Common myeloid progenitor, CD34-positive (primary cell): ENCODE measurements at regions not wholly inside any gene's neighbourhood (a gene's known extent, or its start where the extent isn't known, plus 50 kb on each side); places are given as distances from the start of the nearest gene placed in this dataset.
"Not testable (repeated sequence)": the region's sequence is repeated elsewhere in the genome, so short reads cannot be mapped to it uniquely, and the experiment has no call there.

Experiments used
- CTCF ChIA-PET: fragments of 350-600 bp; sonication (Branson Sonifier 250); formaldehyde crosslinking; loops from one replicate; lab custom pipeline; 2021; ENCODE audit warnings: antibody characterized with exemption; lab: Charles Lee
- POLR2A ChIA-PET: fragments of 350-600 bp; sonication (Branson Sonifier 250); formaldehyde crosslinking; loops from one replicate; lab custom pipeline; 2021; ENCODE audit warnings: antibody characterized with exemption; lab: Charles Lee
- DNase-seq, 3 donors: peaks; one replicate each; pipeline versions ENCODE4 v3.0.0 to v3.0.0-alpha.2; 2013
- H3K27ac ChIP-seq, 2 experiments: 1 replicate in 1 of 2; 2 replicates in 1 of 2; pipeline ENCODE4 v1.7.0; 2013; ENCODE audit warnings: inconsistent platforms in 2 of 2, low read length in 2 of 2, mild to moderate bottlenecking in 2 of 2, low read depth in 1 of 2, moderate library complexity in 1 of 2; ENCODE audit not compliant: severe bottlenecking in 2 of 2, insufficient read depth in 1 of 2, poor library complexity in 1 of 2
- H3K27me3 ChIP-seq, 5 experiments: replicated peaks in 2 of 5; 1 replicate in 3 of 5; 2 replicates in 2 of 5; pipeline versions ENCODE4 v1.6.1 to v1.7.0; 2013; ENCODE audit warnings: low read length in 4 of 5, mild to moderate bottlenecking in 2 of 5, moderate library complexity in 2 of 5, inconsistent platforms in 1 of 5; ENCODE audit not compliant: insufficient read depth in 5 of 5, control insufficient read depth in 4 of 5
- H3K36me3 ChIP-seq, 4 experiments: 1 replicate in 2 of 4; 2 replicates in 2 of 4; pipeline versions ENCODE4 v1.6.1 to v1.7.0; 2013; ENCODE audit warnings: low read length in 3 of 4, control low read depth in 1 of 4, mild to moderate bottlenecking in 1 of 4; ENCODE audit not compliant: control insufficient read depth in 4 of 4, insufficient read depth in 4 of 4
- H3K4me1 ChIP-seq, 4 experiments: 1 replicate in 3 of 4; 2 replicates in 1 of 4; pipeline versions ENCODE4 v1.6.1 to v1.7.1; 2013; ENCODE audit warnings: low read length in 3 of 4, mild to moderate bottlenecking in 3 of 4, control low read depth in 1 of 4, inconsistent platforms in 1 of 4, moderate library complexity in 1 of 4; ENCODE audit not compliant: control insufficient read depth in 4 of 4, insufficient read depth in 4 of 4; ENCODE audit errors: control extremely low read depth in 1 of 4
- H3K4me3 ChIP-seq, 7 experiments: 1 replicate in 4 of 7; 2 replicates in 3 of 7; pipeline versions ENCODE4 v1.5.1 to v1.7.0; 2013; ENCODE audit warnings: mild to moderate bottlenecking in 7 of 7, low read length in 6 of 7, moderate library complexity in 6 of 7, inconsistent platforms in 2 of 7, low read depth in 2 of 7, control low read depth in 1 of 7; ENCODE audit not compliant: insufficient read depth in 4 of 7, control insufficient read depth in 1 of 7; ENCODE audit errors: extremely low read depth in 1 of 7
- H3K9me3 ChIP-seq, 5 experiments: 1 replicate in 4 of 5; 2 replicates in 1 of 5; pipeline versions ENCODE4 v1.6.1 to v1.7.1; 2013; ENCODE audit warnings: low read length in 4 of 5, mild to moderate bottlenecking in 2 of 5, inconsistent platforms in 1 of 5, low read depth in 1 of 5, moderate library complexity in 1 of 5; ENCODE audit not compliant: control insufficient read depth in 4 of 5, insufficient read depth in 2 of 5; ENCODE audit errors: control extremely low read depth in 1 of 5
- WGBS: methylation state at CpG from one replicate; pipeline ENCODE4 v1.1.5; 2013; ENCODE audit not compliant: insufficient coverage; 5-methylcytosine and 5-hydroxymethylcytosine counted together

DNA sequence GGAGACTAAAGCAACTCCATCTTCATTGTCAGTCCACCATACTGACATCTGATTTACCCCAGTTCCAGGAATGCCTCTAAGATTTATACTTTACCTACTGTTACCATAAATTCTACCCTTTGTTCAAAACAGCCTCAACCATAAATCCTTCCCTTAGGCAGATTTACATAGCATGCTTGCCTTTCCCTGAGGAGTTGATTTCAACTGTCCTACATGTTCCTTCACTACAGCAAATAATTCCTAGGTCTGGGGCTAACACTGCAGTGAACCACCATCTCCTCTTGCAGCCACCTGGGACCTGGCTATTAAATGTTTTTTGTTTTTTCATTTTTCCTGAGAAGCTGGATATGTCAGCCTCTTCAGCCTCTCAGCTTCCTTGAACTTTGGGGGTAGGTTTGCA lies 166.9 kb upstream of the PDE4D start:
- no peaks in the 10 kb centered on the region for H3K36me3 ChIP-seq
- ChIA-PET POLR2A (no interaction called here), CTCF (no interaction called here)
- H3K4me1 ChIP-seq = no peaks in the 10 kb centered on the region
- H3K4me3 ChIP-seq = no peak overlapping the region
- no peak overlapping the region for H3K27ac ChIP-seq
- H3K9me3 ChIP-seq = no peaks in the 10 kb centered on the region
- no peak for DNase-seq
- no peaks in the 10 kb centered on the region for H3K27me3 ChIP-seq

- WGBS = 100% methylated on average over 2 of the region's 4 CpGs
- no peaks in the 10 kb centered on the region for H3K4me1 ChIP-seq
- CTCF ChIA-PET = no interaction called here
- no peaks in the 10 kb centered on the region for H3K27me3 ChIP-seq
- no peak overlapping the region for H3K27ac ChIP-seq
- H3K9me3 ChIP-seq = no peaks in the 10 kb centered on the region
- no peak overlapping the region for H3K4me3 ChIP-seq
- POLR2A ChIA-PET = no interaction called here
- DNase-seq = no peak
- no peaks in the 10 kb centered on the region for H3K36me3 ChIP-seq
Observed at GRCh38 chr5:60056191-60056590, 162.7 kb upstream of the PDE4D start.

DNA sequence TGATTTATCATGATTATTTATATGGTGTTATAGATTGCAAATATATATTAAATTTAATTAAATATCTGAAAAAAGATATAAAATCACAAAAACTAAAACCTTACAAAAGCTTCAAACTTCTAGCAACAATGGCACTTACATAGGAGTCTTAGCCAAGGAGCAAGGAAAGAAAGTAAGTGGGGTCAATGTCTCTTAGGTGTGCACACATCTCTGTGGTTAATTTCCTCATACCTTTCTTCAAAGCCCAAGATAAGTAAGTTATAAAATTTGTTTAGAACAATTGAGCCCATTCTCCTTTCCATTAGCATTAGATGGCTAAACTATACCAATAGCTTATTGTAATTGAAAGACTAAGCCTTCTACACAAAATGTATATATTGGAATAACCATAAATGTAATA lies 161.6 kb upstream of the PDE4D start:
- ChIA-PET CTCF (no interaction called here), POLR2A (no interaction called here)
- H3K36me3 ChIP-seq = no peaks in the 10 kb centered on the region
- no peak overlapping the region for H3K27ac ChIP-seq
- H3K9me3 ChIP-seq = no peaks in the 10 kb centered on the region
- no peaks in the 10 kb centered on the region for H3K4me1 ChIP-seq
- no peaks in the 10 kb centered on the region for H3K27me3 ChIP-seq
- DNase-seq = no peak
- H3K4me3 ChIP-seq = no peak overlapping the region

GRCh38 chr5:60041996-60042664 lies 148.6 kb upstream of the PDE4D start:
- H3K27ac ChIP-seq, H3K4me3 ChIP-seq, H3K27me3 ChIP-seq, H3K4me1 ChIP-seq, CTCF ChIA-PET, DNase-seq, H3K36me3 ChIP-seq, H3K9me3 ChIP-seq, POLR2A ChIA-PET: not testable (repeated sequence)
- 82% methylated on average over 5 of the region's 6 CpGs for WGBS

GRCh38 chr5:60041508-60041907 lies 148.0 kb upstream of the PDE4D start:
- H3K27ac ChIP-seq, CTCF ChIA-PET, H3K4me1 ChIP-seq, POLR2A ChIA-PET, H3K4me3 ChIP-seq, H3K27me3 ChIP-seq, H3K9me3 ChIP-seq, H3K36me3 ChIP-seq, DNase-seq: not testable (repeated sequence)
- WGBS = 98% methylated on average over 6 of the region's 8 CpGs

GRCh38 chr5:60036192-60036938 lies 142.8 kb upstream of the PDE4D start:
- Histone ChIP-seq H3K4me3 (no peak overlapping the region), H3K4me1 (no peaks in the 10 kb centered on the region), H3K27me3 (no peaks in the 10 kb centered on the region), H3K9me3 (no peaks in the 10 kb centered on the region), H3K27ac (no peak overlapping the region), H3K36me3 (no peaks in the 10 kb centered on the region)
- WGBS = 88% methylated on average over 5 of the region's 6 CpGs
- POLR2A ChIA-PET = no interaction called here
- CTCF ChIA-PET = no interaction called here
- DNase-seq = no peak

DNA sequence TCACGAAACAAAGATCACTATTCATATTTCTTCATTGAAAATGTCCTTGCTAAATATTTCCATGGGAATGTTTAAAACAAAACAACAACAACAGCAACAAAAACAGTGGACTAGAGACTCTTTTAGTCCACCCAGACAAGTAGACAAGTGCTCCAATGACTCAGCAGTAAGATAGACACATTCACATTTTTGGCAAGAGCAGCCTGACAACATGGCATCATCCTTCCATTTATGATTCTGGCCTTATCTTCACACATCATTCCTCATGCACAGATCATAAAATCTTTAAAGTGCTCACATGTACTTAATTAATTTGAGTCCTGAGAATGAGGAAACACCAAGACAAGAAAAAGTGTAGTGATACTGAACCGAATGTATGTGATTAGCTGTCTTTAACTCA lies 132.6 kb upstream of the PDE4D start:
- Histone ChIP-seq H3K36me3 (no peaks in the 10 kb centered on the region), H3K27me3 (peaks cover 0 to 2% (median 0%) of the 10 kb centered on the region in 5 experiments), H3K27ac (no peak overlapping the region), H3K4me1 (no peaks in the 10 kb centered on the region), H3K4me3 (no peak overlapping the region), H3K9me3 (no peaks in the 10 kb centered on the region)
- no peak for DNase-seq
- no CpG with 5 or more reads among the region's 2 CpGs for WGBS
- POLR2A ChIA-PET = no interaction called here
- CTCF ChIA-PET = no interaction called here
